ENCODE measurements at regions not wholly inside any gene's neighbourhood (a gene's known extent, or its start where the extent isn't known, plus 50 kb on each side); places are given as distances from the start of the nearest gene placed in this dataset.

GRCh38 chr16:17657045-17657444 is 186.3 kb upstream of the XYLT1 start:
- TF ChIP-seq CTCF (IDR thresholded peaks at IDR 0.05 in 4 of 5, conservative IDR thresholded peaks at IDR 0.05 in 1 of 5): no peak
- no peak for TF ChIP-seq POLR2A (IDR thresholded peaks at IDR 0.05)
